ENCODE measurements at regions not wholly inside any gene's neighbourhood (a gene's known extent, or its start where the extent isn't known, plus 50 kb on each side); places are given as distances from the start of the nearest gene placed in this dataset.

- no peak for DNase-seq
- Mint-ChIP-seq H3K36me3 (ENCODE audit: insufficient read depth in 1 of 3, low read depth in 3 of 3) (no peaks in the 10 kb centered on the region), H3K27me3 (ENCODE audit: low read depth) (peaks cover 9% of the 10 kb centered on the region), H3K4me3 (no peak overlapping the region), H3K4me1 (peaks cover 0 to 3% of the 10 kb centered on the region in 2 experiments; a peak in 2 of 4 replicates), H3K9me3 (no peaks in the 10 kb centered on the region; a peak in 1 of 5 replicates), H3K27ac (no peak overlapping the region)
- H3K9me3 ChIP-seq (ENCODE audit: control insufficient read depth, low read depth, low read length) = no peaks in the 10 kb centered on the region
- H2BK12ac ChIP-seq (ENCODE audit: insufficient read length, low read depth, low read length) = no peak overlapping the region
- no peaks in the 10 kb centered on the region for H3K27me3 ChIP-seq (ENCODE audit: insufficient read depth, low read length)
- no peak overlapping the region for H4K8ac ChIP-seq (replicated peaks; ENCODE audit: insufficient read length, low read depth, low read length)
- H3K23ac ChIP-seq (ENCODE audit: insufficient read length, low read depth, low read length) = no peak overlapping the region
- H3K23me2 ChIP-seq (ENCODE audit: insufficient read length, low read depth, low read length, poor library complexity, severe bottlenecking) = no peaks in the 10 kb centered on the region
- no peak overlapping the region for H2BK120ac ChIP-seq (ENCODE audit: low read depth, low read length, poor library complexity, severe bottlenecking)
- no peak overlapping the region for H2AFZ ChIP-seq (ENCODE audit: low read length)
- no peak overlapping the region for H3K4me2 ChIP-seq (ENCODE audit: insufficient read depth, insufficient read length, low read length)
- H3K14ac ChIP-seq (ENCODE audit: insufficient read depth, low read length) = no peak overlapping the region
- H3K4ac ChIP-seq (ENCODE audit: low read depth, low read length) = no peak overlapping the region
- no peak overlapping the region for H2AK5ac ChIP-seq (ENCODE audit: insufficient read length, low read length)
- no peak overlapping the region for H2BK20ac ChIP-seq (ENCODE audit: low read depth, low read length, poor library complexity, severe bottlenecking)
- H3K79me2 ChIP-seq (ENCODE audit: insufficient read depth, low read length) = no peaks in the 10 kb centered on the region
- WGBS (ENCODE audit: extremely low coverage, insufficient read length, low lambda C conversion rate) = no CpG with 5 or more reads among the region's 2 CpGs
- H3K79me1 ChIP-seq (ENCODE audit: insufficient read depth, low read depth, low read length, poor library complexity, severe bottlenecking) = no peaks in the 10 kb centered on the region
- no peak overlapping the region for H3K9ac ChIP-seq (ENCODE audit: extremely low read depth, insufficient read length, low read length)
- TF ChIP-seq, protein P1, sequence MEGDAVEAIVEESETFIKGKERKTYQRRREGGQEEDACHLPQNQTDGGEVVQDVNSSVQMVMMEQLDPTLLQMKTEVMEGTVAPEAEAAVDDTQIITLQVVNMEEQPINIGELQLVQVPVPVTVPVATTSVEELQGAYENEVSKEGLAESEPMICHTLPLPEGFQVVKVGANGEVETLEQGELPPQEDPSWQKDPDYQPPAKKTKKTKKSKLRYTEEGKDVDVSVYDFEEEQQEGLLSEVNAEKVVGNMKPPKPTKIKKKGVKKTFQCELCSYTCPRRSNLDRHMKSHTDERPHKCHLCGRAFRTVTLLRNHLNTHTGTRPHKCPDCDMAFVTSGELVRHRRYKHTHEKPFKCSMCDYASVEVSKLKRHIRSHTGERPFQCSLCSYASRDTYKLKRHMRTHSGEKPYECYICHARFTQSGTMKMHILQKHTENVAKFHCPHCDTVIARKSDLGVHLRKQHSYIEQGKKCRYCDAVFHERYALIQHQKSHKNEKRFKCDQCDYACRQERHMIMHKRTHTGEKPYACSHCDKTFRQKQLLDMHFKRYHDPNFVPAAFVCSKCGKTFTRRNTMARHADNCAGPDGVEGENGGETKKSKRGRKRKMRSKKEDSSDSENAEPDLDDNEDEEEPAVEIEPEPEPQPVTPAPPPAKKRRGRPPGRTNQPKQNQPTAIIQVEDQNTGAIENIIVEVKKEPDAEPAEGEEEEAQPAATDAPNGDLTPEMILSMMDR (conservative IDR thresholded peaks at IDR 0.05) = no peak
- no peak overlapping the region for H3T11ph ChIP-seq (ENCODE audit: low read length)
- no peak overlapping the region for H2BK5ac ChIP-seq (ENCODE audit: insufficient read length, low read length)
- no peak overlapping the region for H3K56ac ChIP-seq (ENCODE audit: insufficient read length, low read depth, low read length)
- no peak overlapping the region for H4K5ac ChIP-seq (ENCODE audit: insufficient read length, low read depth, low read length)
- no peaks in the 10 kb centered on the region for H4K20me1 ChIP-seq (ENCODE audit: control insufficient read depth, insufficient read depth, insufficient read length)
- H4K91ac ChIP-seq (ENCODE audit: insufficient read length, low read depth, low read length) = no peak overlapping the region
- no peak overlapping the region for H2BK15ac ChIP-seq (ENCODE audit: low read depth, low read length)
- H3K4me1 ChIP-seq (ENCODE audit: insufficient read depth, low read length) = no peaks in the 10 kb centered on the region
- no peak overlapping the region for H3K18ac ChIP-seq (ENCODE audit: insufficient read length, low read depth, low read length)
- H3K27ac ChIP-seq (ENCODE audit: insufficient read length, low read depth, low read length) = no peak overlapping the region
Measured at GRCh38 chr13:26456650-26457049, 100.8 kb upstream of the WASF3 start.

All from H9 (cell line).